H1 (cell line): ENCODE measurements at regions not wholly inside any gene's neighbourhood (a gene's known extent, or its start where the extent isn't known, plus 50 kb on each side); places are given as distances from the start of the nearest gene placed in this dataset.

ENCODE experiments used
- CTCF ChIA-PET: fragments of 300-600 bp; sonication (Branson Sonifier 250); formaldehyde crosslinking; loops from one replicate; lab custom pipeline; 2021; ENCODE audit not compliant: partially characterized antibody; lab: Charles Lee
- POLR2A ChIA-PET: fragments of 300-600 bp; sonication (Branson Sonifier 250); formaldehyde crosslinking; loops from one replicate; lab custom pipeline; 2021; ENCODE audit warnings: inconsistent platforms; ENCODE audit not compliant: partially characterized antibody; lab: Charles Lee
- DNase-seq, 2 experiments: peaks; one replicate each; pipeline versions ENCODE4 v3.0.0 to v3.0.0-alpha.2; 2010 to 2022; ENCODE audit warnings: low spot score in 2 of 2, low read depth in 1 of 2, mixed read lengths in 1 of 2
- FAIRE-seq: peaks from 2 replicates; lab custom pipeline; 2011; peaks lifted over from hg19 to GRCh38; lab: Jason Lieb, UNC
- H2AFZ ChIP-seq: 2 replicates; pipeline ENCODE4 v1.8.1; 2012; ENCODE audit warnings: low read length, inconsistent platforms
- H2AK5ac ChIP-seq: 2 replicates; pipeline ENCODE4 v1.6.1; 2013; ENCODE audit warnings: low read depth, low read length
- H2BK120ac ChIP-seq: replicated peaks from 2 replicates; pipeline ENCODE3; 2013; ENCODE audit warnings: low read depth, low read length, inconsistent platforms
- H2BK12ac ChIP-seq: 2 replicates; pipeline ENCODE4 v1.6.1; 2013; ENCODE audit warnings: low read depth, low read length
- H2BK15ac ChIP-seq: 2 replicates; pipeline ENCODE4 v1.6.1; 2013; ENCODE audit warnings: low read length
- H2BK20ac ChIP-seq: 2 replicates; pipeline ENCODE4 v1.6.1; 2013; ENCODE audit warnings: low read length
- H2BK5ac ChIP-seq: 2 replicates; pipeline ENCODE4 v1.6.1; 2013; ENCODE audit warnings: low read depth, low read length
- H3K14ac ChIP-seq: 2 replicates; pipeline ENCODE4 v1.6.1; 2013; ENCODE audit warnings: inconsistent platforms; ENCODE audit not compliant: insufficient read length
- H3K18ac ChIP-seq: 2 replicates; pipeline ENCODE4 v1.6.1; 2013; ENCODE audit warnings: low read length; ENCODE audit errors: extremely low read depth
- H3K23ac ChIP-seq: 2 replicates; pipeline ENCODE4 v1.6.1; 2013; ENCODE audit warnings: inconsistent platforms; ENCODE audit not compliant: insufficient read length
- H3K23me2 ChIP-seq: 2 replicates; pipeline ENCODE4 v1.6.1; 2013; ENCODE audit warnings: low read depth, low read length
- H3K27ac ChIP-seq: 2 replicates; pipeline ENCODE4 v1.6.1; 2011; ENCODE audit warnings: low read depth, low read length, inconsistent platforms
- H3K27me3 ChIP-seq, 4 experiments: replicated peaks in 1 of 4; 1 replicate in 1 of 4; 2 replicates in 3 of 4; pipeline versions ENCODE4 v1.6.1 to v1.8.1; 2011 to 2013; ENCODE audit warnings: low read length in 3 of 4, mild to moderate bottlenecking in 3 of 4, inconsistent platforms in 2 of 4, mixed read lengths in 2 of 4, moderate library complexity in 1 of 4; ENCODE audit not compliant: control insufficient read depth in 3 of 4, insufficient read depth in 3 of 4; ENCODE audit errors: extremely low read depth in 1 of 4
- H3K36me3 ChIP-seq, 4 experiments: 2 replicates each; pipeline versions ENCODE4 v1.6.1 to v1.8.1; 2011 to 2013; ENCODE audit warnings: mild to moderate bottlenecking in 4 of 4, low read length in 3 of 4, moderate library complexity in 2 of 4, control low read depth in 1 of 4, inconsistent platforms in 1 of 4; ENCODE audit not compliant: insufficient read depth in 4 of 4, control insufficient read depth in 2 of 4
- H3K4ac ChIP-seq: replicated peaks from 2 replicates; pipeline ENCODE3; 2013; ENCODE audit warnings: low read length, low read depth, mixed read lengths, inconsistent platforms; ENCODE audit not compliant: insufficient read length
- H3K4me1 ChIP-seq, 4 experiments: replicated peaks in 1 of 4; 1 replicate in 1 of 4; 2 replicates in 3 of 4; pipeline versions ENCODE4 v1.6.1 to v1.8.1; 2011 to 2013; ENCODE audit warnings: low read length in 3 of 4, inconsistent platforms in 2 of 4, mixed read lengths in 1 of 4; ENCODE audit not compliant: insufficient read depth in 4 of 4, control insufficient read depth in 3 of 4
- H3K4me2 ChIP-seq, 2 experiments: 2 replicates each; pipeline versions ENCODE4 v1.6.1 to v1.8.1; 2011 to 2013; ENCODE audit warnings: low read depth in 2 of 2, low read length in 2 of 2, control low read depth in 1 of 2, inconsistent platforms in 1 of 2, mild to moderate bottlenecking in 1 of 2; ENCODE audit not compliant: insufficient read depth in 1 of 2
- H3K4me3 ChIP-seq, 4 experiments: fragments of 200-600, 300-600 bp in 1 of 4; sonication (generic), shearing (Covaris generic), sonication (Bioruptor Twin) in 1 of 4; 2 replicates each; pipeline versions ENCODE4 v1.5.1 to v1.8.1; 2011 to 2016; ENCODE audit warnings: low read length in 4 of 4, low read depth in 3 of 4, control low read depth in 2 of 4, inconsistent platforms in 2 of 4, mild to moderate bottlenecking in 2 of 4, mixed read lengths in 1 of 4, moderate library complexity in 1 of 4; ENCODE audit not compliant: insufficient read depth in 2 of 4; ENCODE audit errors: extremely low read depth in 1 of 4
- H3K56ac ChIP-seq: replicated peaks from 2 replicates; pipeline ENCODE3; 2013; ENCODE audit warnings: low read depth, mild to moderate bottlenecking, mixed read lengths, low read length, inconsistent platforms; ENCODE audit not compliant: insufficient read length
- H3K79me1 ChIP-seq: 2 replicates; pipeline ENCODE4 v1.6.1; 2013; ENCODE audit warnings: low read depth, low read length, control low read depth
- H3K79me2 ChIP-seq, 2 experiments: 2 replicates each; pipeline versions ENCODE4 v1.6.1 to v1.8.1; 2012 to 2013; ENCODE audit warnings: low read length in 2 of 2, mild to moderate bottlenecking in 2 of 2, inconsistent platforms in 1 of 2; ENCODE audit not compliant: insufficient read depth in 2 of 2, control insufficient read depth in 1 of 2
- H3K9ac ChIP-seq, 4 experiments: replicated peaks in 1 of 4; 1 replicate in 1 of 4; 2 replicates in 3 of 4; pipeline versions ENCODE4 v1.6.1 to v1.8.1; 2011 to 2013; ENCODE audit warnings: low read depth in 3 of 4, low read length in 3 of 4, control low read depth in 2 of 4, mild to moderate bottlenecking in 2 of 4, moderate library complexity in 2 of 4, inconsistent platforms in 1 of 4; ENCODE audit errors: extremely low read depth in 1 of 4
- H3K9me3 ChIP-seq, 2 experiments: 2 replicates each; pipeline versions ENCODE4 v1.6.1 to v1.8.1; 2012 to 2013; ENCODE audit warnings: mild to moderate bottlenecking in 2 of 2, moderate library complexity in 2 of 2, control low read depth in 1 of 2, inconsistent platforms in 1 of 2, low read depth in 1 of 2, low read length in 1 of 2, mixed read lengths in 1 of 2; ENCODE audit not compliant: insufficient read depth in 2 of 2
- H4K20me1 ChIP-seq, 2 experiments: replicated peaks in 1 of 2; 2 replicates each; pipeline versions ENCODE3 to v1.8.1; 2011 to 2013; ENCODE audit warnings: inconsistent platforms in 2 of 2, low read length in 2 of 2, mild to moderate bottlenecking in 1 of 2; ENCODE audit not compliant: insufficient read depth in 2 of 2, control insufficient read depth in 1 of 2
- H4K5ac ChIP-seq: 2 replicates; pipeline ENCODE4 v1.6.1; 2013; ENCODE audit warnings: low read length, low read depth, mixed read lengths, inconsistent platforms; ENCODE audit not compliant: insufficient read length
- H4K8ac ChIP-seq: 2 replicates; pipeline ENCODE4 v1.8.0; 2013; ENCODE audit warnings: mild to moderate bottlenecking, moderate library complexity, low read length, inconsistent platforms; ENCODE audit not compliant: insufficient read depth; ENCODE audit errors: extremely low read depth
- H4K91ac ChIP-seq: replicated peaks from 2 replicates; pipeline ENCODE3; 2013; ENCODE audit warnings: low read length, mixed read lengths, inconsistent platforms; ENCODE audit not compliant: insufficient read length
- EZH2 ChIP-seq: fragments of 200-600 bp; sonication (generic); IDR thresholded peaks from 2 replicates; pipeline ENCODE4 v1.7.1; 2012; ENCODE audit warnings: low read depth, mild to moderate bottlenecking, moderate library complexity, low read length, inconsistent platforms; ENCODE audit not compliant: severe bottlenecking
- GABPA ChIP-seq: IDR thresholded peaks from 2 replicates; pipeline ENCODE4 v1.6.1; 2011; ENCODE audit warnings: mild to moderate bottlenecking, low read length, moderate library complexity, borderline replicate concordance; ENCODE audit not compliant: insufficient read depth
- MAFK ChIP-seq: IDR thresholded peaks from 2 replicates; pipeline ENCODE4 v1.6.1; 2012; ENCODE audit warnings: low read depth, mild to moderate bottlenecking, improper control_type of control experiment, low read length
- NANOG ChIP-seq: IDR thresholded peaks from 2 replicates; pipeline ENCODE4 v1.6.1; 2011; ENCODE audit warnings: low read length, low read depth, mild to moderate bottlenecking, inconsistent platforms; ENCODE audit not compliant: insufficient read depth, poor library complexity, severe bottlenecking
- POLR2A ChIP-seq, 2 experiments: IDR thresholded peaks; 1 replicate in 1 of 2; 2 replicates in 1 of 2; pipeline ENCODE4 v1.6.1; 2011; ENCODE audit warnings: low read depth in 2 of 2, low read length in 2 of 2, mild to moderate bottlenecking in 2 of 2; ENCODE audit errors: control extremely low read depth in 1 of 2
- POU5F1 ChIP-seq: IDR thresholded peaks from 2 replicates; pipeline ENCODE4 v1.6.1; 2011; ENCODE audit warnings: low read depth, mild to moderate bottlenecking, low read length, moderate library complexity
- WGBS, 2 experiments: shearing (Covaris generic) in 1 of 2; methylation state at CpG; one replicate each; pipeline versions ENCODE4 v1.1.6 to v1.1.7; 2013 to 2015; ENCODE audit warnings: low lambda C conversion rate in 2 of 2, mixed read lengths in 2 of 2, inconsistent platforms in 1 of 2, low coverage in 1 of 2, missing lambda C conversion rate in 1 of 2; ENCODE audit not compliant: insufficient replicate concordance in 2 of 2, insufficient coverage in 1 of 2, insufficient read length in 1 of 2; ENCODE audit errors: extremely low coverage in 1 of 2, missing lambda C conversion rate in 1 of 2; 5-methylcytosine and 5-hydroxymethylcytosine counted together

DNA sequence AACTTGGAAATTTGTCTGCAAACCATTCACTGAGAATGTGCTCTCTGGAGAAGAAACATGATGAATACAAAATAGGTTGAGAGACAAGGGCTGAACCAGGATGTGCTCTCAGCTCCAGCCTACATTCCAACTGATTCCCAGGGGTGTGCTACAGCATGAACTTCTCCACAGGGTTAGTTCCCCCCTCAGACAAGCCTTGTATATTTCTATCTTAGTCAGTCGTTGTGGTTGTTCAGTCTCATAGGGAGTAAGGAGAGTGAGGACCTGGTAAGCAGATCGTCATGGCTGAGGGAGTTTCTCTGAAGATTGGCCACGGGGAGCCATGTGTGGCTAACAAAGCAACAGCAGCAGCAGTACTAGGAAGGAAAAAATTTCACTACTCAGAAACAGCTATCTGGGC is 919.7 kb upstream of the CADM2 start:
- ChIA-PET POLR2A (no interaction called here), CTCF (no interaction called here)
- H3K36me3 ChIP-seq = no peaks in the 10 kb centered on the region
- no peaks in the 10 kb centered on the region for H3K4me1 ChIP-seq
- H3K14ac ChIP-seq = no peak overlapping the region
- no peak overlapping the region for H2BK120ac ChIP-seq
- H2BK15ac ChIP-seq = no peak overlapping the region
- peak overlapping the region; percentile 30 for H2AFZ ChIP-seq
- no peak overlapping the region for H3K4me2 ChIP-seq
- no peak overlapping the region for H3K18ac ChIP-seq
- H3K9me3 ChIP-seq = peaks cover 0 to 3% of the 10 kb centered on the region in 2 experiments; a peak in 1 of 4 replicates
- no peak for FAIRE-seq
- H4K5ac ChIP-seq = no peak overlapping the region
- H2BK5ac ChIP-seq = no peak overlapping the region
- TF ChIP-seq EZH2 = no peak
- TF ChIP-seq POLR2A (IDR thresholded peaks at IDR 0.05; ENCODE audit: control extremely low read depth in 1 of 2, low read depth in 2 of 2, low read length in 2 of 2) = no peak
- no peak for TF ChIP-seq GABPA
- no peak for TF ChIP-seq POU5F1
- no peak for TF ChIP-seq NANOG
- no peak for TF ChIP-seq MAFK
- no peak overlapping the region for H3K4me3 ChIP-seq
- H3K27ac ChIP-seq = no peak overlapping the region
- no peak overlapping the region for H3K9ac ChIP-seq
- no peak overlapping the region for H2BK20ac ChIP-seq
- H3K79me1 ChIP-seq = no peaks in the 10 kb centered on the region
- no peak overlapping the region for H2AK5ac ChIP-seq
- H4K8ac ChIP-seq = no peak overlapping the region
- no peak for DNase-seq
- H4K91ac ChIP-seq = no peak overlapping the region
- no peaks in the 10 kb centered on the region for H4K20me1 ChIP-seq
- H3K79me2 ChIP-seq = no peaks in the 10 kb centered on the region
- no peak overlapping the region for H2BK12ac ChIP-seq
- no peak overlapping the region for H3K56ac ChIP-seq
- H3K23ac ChIP-seq = no peak overlapping the region
- no peak overlapping the region for H3K4ac ChIP-seq
- WGBS, 2 experiments = 100% methylated on average over 3 of the region's 3 CpGs; no CpG with 5 or more reads in 1 of the 2 experiments
- no peaks in the 10 kb centered on the region for H3K23me2 ChIP-seq
- H3K27me3 ChIP-seq = no peaks in the 10 kb centered on the region
